GM12878 (cell line): ENCODE measurements at regions not wholly inside any gene's neighbourhood (a gene's known extent, or its start where the extent isn't known, plus 50 kb on each side); places are given as distances from the start of the nearest gene placed in this dataset.
A peak's percentile ranks its signal among the peaks of the same experiment; 100 is the strongest.

Experiments used
- ATAC-seq: fragments of 200-7000 bp; cut with Tn5 transposase; 3 replicates; pipeline ENCODE4 v1.9.1; 2020; ENCODE audit warnings: mild to moderate bottlenecking, moderate library complexity
- BruUV-seq: library from RNA; stranded (reverse); fragments of 400-500 nt; replicated peaks from 2 replicates; lab custom pipeline; 2021; lab: Mats Ljungman, UMichigan
- CTCF ChIA-PET: fragments of 300-600 bp; sonication (Branson Sonifier 250); formaldehyde crosslinking; extraction: SDS; loops from one replicate; lab custom pipeline; 2021; ENCODE audit warnings: inconsistent platforms; lab: Yijun Ruan, JAX
- POLR2A ChIA-PET: fragments of 350-600 bp; formaldehyde crosslinking; extraction: SDS; loops from one replicate; lab custom pipeline; 2021; ENCODE audit warnings: inconsistent platforms; lab: Charles Lee
- RAD21 ChIA-PET: fragments of 300-600 bp; sonication (Branson Sonifier 250); formaldehyde crosslinking; loops from one replicate; lab custom pipeline; 2023; ENCODE audit warnings: antibody characterized with exemption; ENCODE audit not compliant: unreplicated experiment; lab: Charles Lee
- SMC1A ChIA-PET: fragments of 300-600 bp; sonication (Branson Sonifier 250); formaldehyde crosslinking; loops from one replicate; lab custom pipeline; 2023; ENCODE audit not compliant: unreplicated experiment, uncharacterized antibody; lab: Charles Lee
- DNase-seq: peaks from one replicate; pipeline ENCODE4 v3.0.0-alpha.2; 2011; ENCODE audit warnings: low read depth, low spot score
- FAIRE-seq: peaks from 3 replicates; lab custom pipeline; 2011; peaks lifted over from hg19 to GRCh38; lab: Jason Lieb, UNC
- H2AFZ ChIP-seq: 2 replicates; pipeline ENCODE4 v1.6.0; 2011; ENCODE audit warnings: low read depth, low read length, control low read depth; ENCODE audit not compliant: control insufficient read depth
- H3K27ac ChIP-seq: 2 replicates; pipeline ENCODE4 v1.5.1; 2011; ENCODE audit warnings: control low read depth; ENCODE audit not compliant: control insufficient read depth, insufficient read depth
- H3K27me3 ChIP-seq, 2 experiments: replicated peaks in 1 of 2; 2 replicates each; pipeline versions ENCODE4 v1.6.0 to v1.6.1; 2011; ENCODE audit warnings: low read length in 1 of 2; ENCODE audit not compliant: control insufficient read depth in 2 of 2, insufficient read depth in 2 of 2
- H3K36me3 ChIP-seq, 2 experiments: 2 replicates each; pipeline ENCODE4 v1.5.1; 2011; ENCODE audit warnings: low read length in 1 of 2; ENCODE audit not compliant: control insufficient read depth in 2 of 2, insufficient read depth in 2 of 2
- H3K4me1 ChIP-seq: 2 replicates; pipeline ENCODE4 v1.6.1; 2011; ENCODE audit warnings: mild to moderate bottlenecking, low read length, moderate library complexity, mixed read lengths; ENCODE audit not compliant: control insufficient read depth, insufficient read depth
- H3K4me2 ChIP-seq: 2 replicates; pipeline ENCODE4 v1.6.0; 2011; ENCODE audit warnings: control low read depth; ENCODE audit not compliant: control insufficient read depth, insufficient read depth
- H3K4me3 ChIP-seq: fragments of 200-600 bp; sonication (generic); 2 replicates; pipeline ENCODE4 v1.5.1; 2016
- H3K79me2 ChIP-seq: 2 replicates; pipeline ENCODE4 v1.6.0; 2011; ENCODE audit warnings: low read length; ENCODE audit not compliant: control insufficient read depth, insufficient read depth
- H3K9ac ChIP-seq: 2 replicates; pipeline ENCODE4 v1.8.0; 2011; ENCODE audit warnings: low read length, control low read depth, mixed read lengths; ENCODE audit not compliant: control insufficient read depth, insufficient read depth
- H3K9me3 ChIP-seq: replicated peaks from 3 replicates; pipeline ENCODE4 v1.5.1; 2011; ENCODE audit warnings: mild to moderate bottlenecking, low read length; ENCODE audit not compliant: control insufficient read depth, insufficient read depth
- H4K20me1 ChIP-seq: 2 replicates; pipeline ENCODE4 v1.6.0; 2011; ENCODE audit not compliant: control insufficient read depth, insufficient read depth
- ATF7 ChIP-seq: fragments of 450-650 bp; IDR thresholded peaks from 2 replicates; pipeline ENCODE4 v1.6.1; 2016; ENCODE audit warnings: low read depth, mild to moderate bottlenecking
- EED ChIP-seq: sonication (generic); IDR thresholded peaks from 2 replicates; pipeline ENCODE4 v1.6.1; 2016; ENCODE audit warnings: antibody characterized with exemption, low read depth
- EP300 ChIP-seq, 2 experiments: fragments of 150-350 bp in 1 of 2; IDR thresholded peaks; 2 replicates each; pipeline ENCODE4 v1.6.1; 2011 to 2012; ENCODE audit warnings: low read depth in 2 of 2, low read length in 2 of 2, borderline replicate concordance in 1 of 2, improper control_type of control experiment in 1 of 2, inconsistent platforms in 1 of 2; ENCODE audit not compliant: control insufficient read depth in 1 of 2
- MTA2 ChIP-seq: fragments of 450-650 bp; IDR thresholded peaks from 2 replicates; pipeline ENCODE4 v1.6.1; 2016; ENCODE audit warnings: low read depth, mild to moderate bottlenecking, moderate library complexity
- RFX5 ChIP-seq: IDR thresholded peaks from 2 replicates; pipeline ENCODE4 v1.6.1; 2011; ENCODE audit warnings: low read depth, low read length, improper control_type of control experiment
- SPI1 ChIP-seq: IDR thresholded peaks from 2 replicates; pipeline ENCODE4 v1.6.1; 2011; ENCODE audit warnings: low read depth, mild to moderate bottlenecking, low read length, moderate library complexity, borderline replicate concordance; ENCODE audit not compliant: insufficient read depth
- TARDBP ChIP-seq: IDR thresholded peaks from 2 replicates; pipeline ENCODE4 v1.6.1; 2016; ENCODE audit warnings: borderline replicate concordance
- ZNF207 ChIP-seq: fragments of 450-650 bp; IDR thresholded peaks from 2 replicates; pipeline ENCODE4 v1.6.1; 2014; ENCODE audit warnings: antibody characterized with exemption, mild to moderate bottlenecking, borderline replicate concordance
- ZNF24 ChIP-seq: fragments of 450-650 bp; IDR thresholded peaks from 2 replicates; pipeline ENCODE4 v1.6.1; 2017; ENCODE audit warnings: antibody characterized with exemption, mild to moderate bottlenecking
- WGBS: methylation state at CpG from one replicate; pipeline ENCODE4 v1.1.6; 2016; ENCODE audit warnings: low lambda C conversion rate; ENCODE audit not compliant: insufficient replicate concordance, insufficient coverage; ENCODE audit errors: missing lambda C conversion rate; 5-methylcytosine and 5-hydroxymethylcytosine counted together
- in situ Hi-C: fragments of 300-500 bp; cut with MboI; formaldehyde crosslinking; loops from 9 replicates; pipeline ENCODE4 v1.14.3; 2018; ENCODE audit warnings: mixed read lengths
- intact Hi-C: fragments of 100-400 bp; cut with micrococcal nuclease; formaldehyde crosslinking; loops from one replicate; pipeline ENCODE4 v1.14.2; 2022; ENCODE audit not compliant: unreplicated experiment

DNA sequence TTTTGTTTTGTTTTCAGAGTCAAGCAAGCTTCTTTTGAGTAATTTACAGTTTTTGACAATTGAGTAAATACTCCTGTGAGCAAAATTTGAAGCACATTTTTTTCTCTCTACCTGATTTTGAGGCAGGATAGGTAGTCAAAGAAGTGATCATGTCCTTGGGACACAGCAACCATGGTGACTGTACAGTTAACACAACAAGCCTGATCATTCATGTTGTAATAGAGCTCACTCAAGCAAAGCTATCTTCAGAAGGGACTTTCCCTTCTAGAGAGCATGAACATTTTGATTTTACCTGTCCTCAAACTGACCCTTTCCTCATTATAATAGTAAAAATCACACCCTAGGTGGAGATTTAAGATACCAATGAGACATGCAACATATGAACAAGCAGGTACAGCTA lies 126.5 kb upstream of the KCNK1 start:
- in situ Hi-C loops = no loop called here
- no peaks in the 10 kb centered on the region for H4K20me1 ChIP-seq
- H3K9me3 ChIP-seq = peaks cover 2% of the 10 kb centered on the region
- TF ChIP-seq ZNF207 (no peak), EP300 (IDR thresholded peaks at IDR 0.05; ENCODE audit: borderline replicate concordance in 1 of 2, control insufficient read depth in 1 of 2, low read depth in 2 of 2, low read length in 2 of 2) (peak in 1 of 2 experiments; percentile 38; a peak in 1 of 4 replicates), MTA2 (0 out of 2 replicates have a peak, but pooled peaks have one; percentile 21), RFX5 (no peak), EED (no peak), SPI1 (no peak), ATF7 (peak; percentile 39; the same call in 1 of the 2 replicates)
- TF ChIP-seq, all 136 proteins: peak for 3
- Histone ChIP-seq H3K4me2 (no peak overlapping the region), H3K4me1 (no peaks in the 10 kb centered on the region), H3K79me2 (no peaks in the 10 kb centered on the region), H3K4me3 (no peak overlapping the region), H3K9ac (no peak overlapping the region), H3K36me3 (no peaks in the 10 kb centered on the region), H3K27ac (no peak overlapping the region), H2AFZ (no peak overlapping the region), H3K27me3 (no peaks in the 10 kb centered on the region)
- ChIA-PET POLR2A (interaction anchor here (1.0 kb wide), 1 partner anchor 56 kb away, joined by 3 read pairs; no protein-coding TSS in a partner anchor), CTCF (interaction anchor here (0.8 to 2.6 kb wide), 7 partner anchors 10 to 579 kb away, joined by 3 to 14 read pairs (median 4); no protein-coding TSS in a partner anchor), SMC1A (interaction anchor here (0.8 to 2.3 kb wide), 7 partner anchors 8 to 110 kb away, joined by 3 to 13 read pairs (median 3); no protein-coding TSS in a partner anchor), RAD21 (interaction anchor here (0.6 to 1.4 kb wide), 5 partner anchors 10 to 304 kb away, joined by 3 to 6 read pairs (median 4); no protein-coding TSS in a partner anchor)
- intact Hi-C loops = no loop called here
- no peak for FAIRE-seq
- BruUV-seq = no TSS peak
- peak; percentile 89 for ATAC-seq
- no peak for DNase-seq

DNA sequence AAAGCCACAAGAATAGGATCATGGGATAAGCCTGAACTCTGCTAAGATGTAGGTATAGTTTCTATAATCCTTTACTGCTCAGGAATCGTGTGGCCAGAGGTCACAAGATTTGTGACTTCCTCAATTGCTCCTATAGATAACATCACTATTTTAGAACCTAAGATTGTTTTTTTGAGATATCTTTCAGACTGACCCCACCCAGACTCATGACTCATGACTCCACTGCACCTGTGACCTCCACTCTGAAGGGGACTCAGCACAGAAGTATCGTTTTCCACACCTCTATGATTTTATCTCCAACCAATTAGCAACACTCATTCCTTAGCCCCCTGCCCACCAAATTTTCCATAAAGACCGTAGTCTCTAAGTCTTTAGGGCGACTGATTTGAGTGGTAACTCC lies 124.5 kb upstream of the KCNK1 start:
- POLR2A ChIA-PET = no interaction called here
- Histone ChIP-seq H3K4me3 (no peak overlapping the region), H3K4me1 (no peaks in the 10 kb centered on the region), H3K79me2 (no peaks in the 10 kb centered on the region), H3K9me3 (peaks cover 2% of the 10 kb centered on the region), H3K27me3 (no peaks in the 10 kb centered on the region), H2AFZ (no peak overlapping the region), H3K9ac (no peak overlapping the region), H4K20me1 (no peaks in the 10 kb centered on the region), H3K4me2 (no peak overlapping the region), H3K27ac (no peak overlapping the region), H3K36me3 (no peaks in the 10 kb centered on the region)
- in situ Hi-C loops (no loop called here), intact Hi-C loops (no loop called here)
- FAIRE-seq = no peak
- TF ChIP-seq ZNF24 (no peak), TARDBP (no peak)
- RAD21 ChIA-PET = interaction anchor here (1.5 kb wide), 1 partner anchor 40 kb away, joined by 3 read pairs; no protein-coding TSS in a partner anchor
- no peak for DNase-seq
- ATAC-seq = no peak
- SMC1A ChIA-PET = interaction anchor here (0.8 to 1.2 kb wide), 3 partner anchors 23 to 124 kb away, joined by 3 read pairs; no protein-coding TSS in a partner anchor
- WGBS = 14% methylated on average over 4 of the region's 4 CpGs
- BruUV-seq = no TSS peak
- CTCF ChIA-PET = interaction anchor here (1.0 kb wide), 1 partner anchor 48 kb away, joined by 3 read pairs; no protein-coding TSS in a partner anchor
